NCI-H82 (cell line): ENCODE measurements at regions not wholly inside any gene's neighbourhood (a gene's known extent, or its start where the extent isn't known, plus 50 kb on each side); places are given as distances from the start of the nearest gene placed in this dataset.
A peak's percentile ranks its signal among the peaks of the same experiment; 100 is the strongest.

ENCODE experiments used
- DNase-seq: peaks from one replicate; lab custom pipeline; 2025; lab: John Stamatoyannopoulos, UW

GRCh38 chr9:79264041-79264440 is 307.7 kb upstream of the TLE4 start:
- DNase-seq: peak; percentile 25

- no peak for DNase-seq
Observed at GRCh38 chr9:79264511-79265355, 307.0 kb upstream of the TLE4 start.

GRCh38 chr9:79266986-79267385 is 304.8 kb upstream of the TLE4 start:
- no peak for DNase-seq

- DNase-seq: no peak
Observed at GRCh38 chr9:79268806-79269205, 303.0 kb upstream of the TLE4 start.

GRCh38 chr9:79273311-79273710 is 298.5 kb upstream of the TLE4 start:
- no peak for DNase-seq

- no peak for DNase-seq
Observed at GRCh38 chr9:79279356-79279755, 292.4 kb upstream of the TLE4 start.

- no peak for DNase-seq
Observed at GRCh38 chr9:79280691-79281090, 291.1 kb upstream of the TLE4 start.

GRCh38 chr9:79284081-79284480 is 287.7 kb upstream of the TLE4 start:
- no peak for DNase-seq

- no peak for DNase-seq
Observed at GRCh38 chr9:79286992-79287707, 284.6 kb upstream of the TLE4 start.

GRCh38 chr9:79287708-79288290 is 284.0 kb upstream of the TLE4 start:
- no peak for DNase-seq

- DNase-seq: no peak
Observed at GRCh38 chr9:79289856-79290255, 281.9 kb upstream of the TLE4 start.

- DNase-seq: peak; percentile 4
Observed at GRCh38 chr9:79292731-79293280, 279.0 kb upstream of the TLE4 start.

GRCh38 chr9:79300068-79300467 is 271.7 kb upstream of the TLE4 start:
- peak; percentile 78 for DNase-seq

GRCh38 chr9:79301085-79301484 is 270.7 kb upstream of the TLE4 start:
- no peak for DNase-seq

GRCh38 chr9:79301551-79302391 is 270.0 kb upstream of the TLE4 start:
- peak; percentile 86 for DNase-seq

GRCh38 chr9:79302569-79302968 is 269.2 kb upstream of the TLE4 start:
- no peak for DNase-seq

GRCh38 chr9:79308012-79308411 is 263.8 kb upstream of the TLE4 start:
- no peak for DNase-seq

GRCh38 chr9:79312686-79313421 is 258.9 kb upstream of the TLE4 start:
- peak; percentile 52 for DNase-seq

GRCh38 chr9:79325501-79325900 is 246.3 kb upstream of the TLE4 start:
- no peak for DNase-seq

GRCh38 chr9:79329861-79330260 is 241.9 kb upstream of the TLE4 start:
- DNase-seq: no peak

GRCh38 chr9:79334001-79334400 is 237.8 kb upstream of the TLE4 start:
- DNase-seq: no peak
